MM.1S (cell line): ENCODE measurements at regions not wholly inside any gene's neighbourhood (a gene's known extent, or its start where the extent isn't known, plus 50 kb on each side); places are given as distances from the start of the nearest gene placed in this dataset.
"Not testable (repeated sequence)": the region's sequence is repeated elsewhere in the genome, so short reads cannot be mapped to it uniquely, and the experiment has no call there.

Experiments
- DNase-seq: peaks from one replicate; pipeline ENCODE4 v3.0.0-alpha.2; 2015
- H2AFZ ChIP-seq: fragments of 300-600 bp; sonication (generic); 2 replicates; pipeline ENCODE4 v1.6.0; 2016; ENCODE audit warnings: antibody characterized with exemption, low read length
- H3F3A ChIP-seq: fragments of 300-600 bp; sonication (generic); 2 replicates; pipeline ENCODE4 v1.6.1; 2016; ENCODE audit warnings: mild to moderate bottlenecking, antibody characterized with exemption, low read length, moderate library complexity, mixed read lengths; ENCODE audit not compliant: insufficient read depth
- H3K27ac ChIP-seq: fragments of 300-600 bp; sonication (generic); 2 replicates; pipeline ENCODE4 v1.5.1; 2016; ENCODE audit warnings: mild to moderate bottlenecking, low read length
- H3K27me3 ChIP-seq: fragments of 300-600 bp; sonication (generic); replicated peaks from 2 replicates; pipeline ENCODE4 v1.6.0; 2016; ENCODE audit warnings: low read length; ENCODE audit not compliant: insufficient read depth
- H3K36me3 ChIP-seq: fragments of 300-600 bp; sonication (generic); replicated peaks from 2 replicates; pipeline ENCODE4 v1.6.1; 2016; ENCODE audit warnings: mild to moderate bottlenecking, low read length, mixed read lengths; ENCODE audit not compliant: insufficient read depth
- H3K4me1 ChIP-seq: fragments of 300-600 bp; sonication (generic); 2 replicates; pipeline ENCODE4 v1.6.1; 2016; ENCODE audit warnings: low read length, mixed read lengths
- H3K4me2 ChIP-seq: fragments of 300-600 bp; sonication (generic); 2 replicates; pipeline ENCODE4 v1.6.0; 2016; ENCODE audit warnings: low read depth, low read length
- H3K4me3 ChIP-seq: fragments of 300-600 bp; sonication (generic); 2 replicates; pipeline ENCODE4 v1.5.1; 2016; ENCODE audit warnings: low read length, mixed read lengths
- H3K79me2 ChIP-seq: fragments of 300-600 bp; sonication (generic); 2 replicates; pipeline ENCODE4 v1.6.1; 2016; ENCODE audit warnings: mixed run types, low read length, mixed read lengths
- H3K9ac ChIP-seq: fragments of 300-600 bp; sonication (generic); 2 replicates; pipeline ENCODE4 v1.6.1; 2016; ENCODE audit warnings: low read length, mixed read lengths
- H3K9me2 ChIP-seq: fragments of 300-600 bp; sonication (generic); replicated peaks from 2 replicates; pipeline ENCODE4 v1.6.1; 2016; ENCODE audit warnings: mild to moderate bottlenecking, low read length, mixed read lengths; ENCODE audit not compliant: insufficient read depth
- H3K9me3 ChIP-seq: fragments of 300-600 bp; sonication (generic); replicated peaks from 2 replicates; pipeline ENCODE4 v1.6.1; 2016; ENCODE audit warnings: mild to moderate bottlenecking, low read length, mixed read lengths; ENCODE audit not compliant: insufficient read depth
- H4K20me1 ChIP-seq: fragments of 300-600 bp; sonication (generic); 2 replicates; pipeline ENCODE4 v1.6.1; 2016; ENCODE audit warnings: mild to moderate bottlenecking, low read length, moderate library complexity, mixed read lengths; ENCODE audit not compliant: insufficient read depth
- CTCF ChIP-seq: fragments of 300-600 bp; sonication (generic); IDR thresholded peaks from 2 replicates; pipeline ENCODE4 v1.5.1; 2016; ENCODE audit warnings: antibody characterized with exemption, low read length, mixed read lengths
- EZH2 ChIP-seq: fragments of 300-600 bp; sonication (generic); optimal IDR thresholded peaks from 2 replicates; pipeline ENCODE3; 2017; ENCODE audit warnings: low read depth, mild to moderate bottlenecking, antibody characterized with exemption, low read length, mixed read lengths
- EZH2phosphoT487 ChIP-seq: fragments of 300-600 bp; sonication (generic); IDR thresholded peaks from 2 replicates; pipeline ENCODE4 v1.6.1; 2018; ENCODE audit warnings: antibody characterized with exemption, low read length

- Histone ChIP-seq H3F3A (no peaks in the 10 kb centered on the region), H3K27ac (no peak overlapping the region), H3K4me3 (no peak overlapping the region), H3K27me3 (no peaks in the 10 kb centered on the region), H3K36me3 (no peaks in the 10 kb centered on the region), H3K79me2 (no peaks in the 10 kb centered on the region), H2AFZ (no peak overlapping the region), H3K9me2 (no peaks in the 10 kb centered on the region), H4K20me1 (no peaks in the 10 kb centered on the region), H3K9me3 (no peaks in the 10 kb centered on the region), H3K4me1 (peaks cover 6% of the 10 kb centered on the region; the same call in 1 of the 2 replicates), H3K9ac (no peak overlapping the region), H3K4me2 (no peak overlapping the region)
- no peak for DNase-seq
- TF ChIP-seq EZH2phosphoT487 (no peak), CTCF (no peak), EZH2 (no peak)
Measured at GRCh38 chr7:14974688-14975087, 72.1 kb upstream of the DGKB start.

- Histone ChIP-seq H3F3A (no peaks in the 10 kb centered on the region), H3K9me2 (no peaks in the 10 kb centered on the region), H3K4me2 (no peak overlapping the region), H3K9ac (no peak overlapping the region), H2AFZ (no peak overlapping the region), H4K20me1 (no peaks in the 10 kb centered on the region), H3K27me3 (no peaks in the 10 kb centered on the region), H3K36me3 (no peaks in the 10 kb centered on the region), H3K79me2 (no peaks in the 10 kb centered on the region), H3K4me1 (peaks cover 6% of the 10 kb centered on the region; the same call in 1 of the 2 replicates), H3K9me3 (no peaks in the 10 kb centered on the region), H3K27ac (no peak overlapping the region), H3K4me3 (no peak overlapping the region)
- no peak for TF ChIP-seq EZH2phosphoT487
- DNase-seq, result no peak
Measured at GRCh38 chr7:14973712-14974428, 71.3 kb upstream of the DGKB start.

- peak; percentile 76 for DNase-seq
- peak overlapping the region; percentile 44; the same call in 1 of the 2 replicates for H3K4me2 ChIP-seq
- H3K4me3 ChIP-seq, H2AFZ ChIP-seq, H3K9me2 ChIP-seq, H3K79me2 ChIP-seq, H3K27me3 ChIP-seq, H4K20me1 ChIP-seq, H3K36me3 ChIP-seq, H3K9me3 ChIP-seq, H3K4me1 ChIP-seq, H3K27ac ChIP-seq, H3F3A ChIP-seq, H3K9ac ChIP-seq: not testable (repeated sequence)
Measured at GRCh38 chr7:14971678-14972077, 69.1 kb upstream of the DGKB start.

- H3K4me3 ChIP-seq, H3K27ac ChIP-seq, H3K4me2 ChIP-seq, H3K9ac ChIP-seq, H2AFZ ChIP-seq, H3K9me2 ChIP-seq, DNase-seq, H3K9me3 ChIP-seq, H3K27me3 ChIP-seq, H3K79me2 ChIP-seq, H3K4me1 ChIP-seq, H3K36me3 ChIP-seq, H4K20me1 ChIP-seq, H3F3A ChIP-seq: not testable (repeated sequence)
Measured at GRCh38 chr7:14967376-14967775, 64.8 kb upstream of the DGKB start.

GRCh38 chr7:14962778-14963177 is 60.2 kb upstream of the DGKB start:
- Histone ChIP-seq H3K4me1 (no peaks in the 10 kb centered on the region; the same call in 1 of the 2 replicates), H3K27me3 (no peaks in the 10 kb centered on the region), H3K27ac (no peak overlapping the region), H3K4me2 (peak overlapping the region; percentile 22; the same call in 1 of the 2 replicates), H3K9me3 (no peaks in the 10 kb centered on the region), H3K9me2 (no peaks in the 10 kb centered on the region), H2AFZ (no peak overlapping the region), H3K79me2 (no peaks in the 10 kb centered on the region), H3K4me3 (no peak overlapping the region), H3F3A (no peaks in the 10 kb centered on the region), H4K20me1 (no peaks in the 10 kb centered on the region), H3K36me3 (no peaks in the 10 kb centered on the region), H3K9ac (no peak overlapping the region)
- DNase-seq, result no peak
- TF ChIP-seq CTCF (no peak), EZH2phosphoT487 (no peak), EZH2 (no peak)
